Spinal cord (tissue), 9 donors: ENCODE measurements at regions not wholly inside any gene's neighbourhood (a gene's known extent, or its start where the extent isn't known, plus 50 kb on each side); places are given as distances from the start of the nearest gene placed in this dataset.

Source experiments
- DNase-seq, 6 donors: peaks; one replicate each; pipeline versions ENCODE4 v3.0.0 to v3.0.0-alpha.2; 2013 to 2015; ENCODE audit warnings: low spot score in 6 of 6, low read depth in 4 of 6
- H3K27ac ChIP-seq: one replicate; pipeline ENCODE4 v1.5.1; 2013; ENCODE audit warnings: low read depth, low read length, control low read depth
- H3K27me3 ChIP-seq: one replicate; pipeline ENCODE4 v1.6.1; 2013; ENCODE audit warnings: low read length; ENCODE audit not compliant: control insufficient read depth, insufficient read depth
- H3K36me3 ChIP-seq: one replicate; pipeline ENCODE4 v1.6.1; 2013; ENCODE audit warnings: low read length; ENCODE audit not compliant: control insufficient read depth, insufficient read depth
- H3K4me1 ChIP-seq: one replicate; pipeline ENCODE4 v1.6.1; 2013; ENCODE audit warnings: low read length; ENCODE audit not compliant: control insufficient read depth, insufficient read depth
- H3K4me3 ChIP-seq: one replicate; pipeline ENCODE4 v1.5.1; 2013; ENCODE audit warnings: low read depth, low read length, control low read depth
- H3K9me3 ChIP-seq: one replicate; pipeline ENCODE4 v1.6.1; 2013; ENCODE audit warnings: low read length; ENCODE audit not compliant: control insufficient read depth, insufficient read depth
- WGBS: methylation state at CpG from one replicate; pipeline ENCODE4 v1.1.5; 2013; ENCODE audit warnings: missing lambda C conversion rate; ENCODE audit not compliant: insufficient coverage; 5-methylcytosine and 5-hydroxymethylcytosine counted together
- donor health status: healthy.

DNA sequence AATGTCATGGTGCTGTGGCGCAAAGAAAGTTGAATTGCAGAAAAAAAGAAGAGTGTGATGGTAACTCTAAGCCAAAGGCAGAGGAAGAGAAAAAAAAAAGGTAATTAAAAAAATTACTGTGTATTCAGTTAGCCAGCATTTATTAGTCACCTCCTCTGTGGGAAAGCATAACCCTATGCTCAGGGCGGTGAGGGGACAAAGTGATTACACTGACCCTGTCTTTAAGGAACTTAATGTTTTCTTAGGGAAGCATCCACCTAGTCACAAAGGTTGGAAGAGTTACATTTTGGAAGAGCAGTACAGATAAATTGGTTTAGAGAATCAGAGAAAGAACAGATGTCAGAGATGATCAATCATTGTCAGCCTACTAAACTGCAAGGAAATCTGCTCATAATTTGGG, 410.3 kb downstream of the CDH11 start:
- DNase-seq = peak in 1 of 6 donors; percentile 16
- H3K4me3 ChIP-seq = no peak overlapping the region
- no peak overlapping the region for H3K27ac ChIP-seq
- WGBS = 100% methylated on average over 1 of the region's 2 CpGs
- no peaks in the 10 kb centered on the region for H3K36me3 ChIP-seq
- H3K27me3 ChIP-seq = no peaks in the 10 kb centered on the region
- no peaks in the 10 kb centered on the region for H3K9me3 ChIP-seq
- H3K4me1 ChIP-seq = no peaks in the 10 kb centered on the region

GRCh38 chr16:64711026-64711425, 410.8 kb downstream of the CDH11 start:
- no peak overlapping the region for H3K27ac ChIP-seq
- no peaks in the 10 kb centered on the region for H3K4me1 ChIP-seq
- H3K36me3 ChIP-seq = no peaks in the 10 kb centered on the region
- H3K4me3 ChIP-seq = no peak overlapping the region
- no peaks in the 10 kb centered on the region for H3K9me3 ChIP-seq
- no peaks in the 10 kb centered on the region for H3K27me3 ChIP-seq
- 86% methylated on average over 1 of the region's 4 CpGs for WGBS
- no peak for DNase-seq

GRCh38 chr16:64705443-64705842, 416.4 kb downstream of the CDH11 start:
- H3K27me3 ChIP-seq = no peaks in the 10 kb centered on the region
- WGBS = no CpG with 5 or more reads among the region's 2 CpGs
- H3K27ac ChIP-seq = no peak overlapping the region
- no peaks in the 10 kb centered on the region for H3K4me1 ChIP-seq
- H3K36me3 ChIP-seq = no peaks in the 10 kb centered on the region
- no peaks in the 10 kb centered on the region for H3K9me3 ChIP-seq
- no peak for DNase-seq
- H3K4me3 ChIP-seq = no peak overlapping the region

GRCh38 chr16:64704386-64704785, 417.5 kb downstream of the CDH11 start:
- no CpG with 5 or more reads among the region's 2 CpGs for whole genome bisulfite sequencing
- DNase-seq = no peak
- no peaks in the 10 kb centered on the region for H3K4me1 ChIP-seq
- no peak overlapping the region for H3K4me3 ChIP-seq
- no peaks in the 10 kb centered on the region for H3K9me3 ChIP-seq
- no peaks in the 10 kb centered on the region for H3K27me3 ChIP-seq
- H3K27ac ChIP-seq = no peak overlapping the region
- no peaks in the 10 kb centered on the region for H3K36me3 ChIP-seq

DNA sequence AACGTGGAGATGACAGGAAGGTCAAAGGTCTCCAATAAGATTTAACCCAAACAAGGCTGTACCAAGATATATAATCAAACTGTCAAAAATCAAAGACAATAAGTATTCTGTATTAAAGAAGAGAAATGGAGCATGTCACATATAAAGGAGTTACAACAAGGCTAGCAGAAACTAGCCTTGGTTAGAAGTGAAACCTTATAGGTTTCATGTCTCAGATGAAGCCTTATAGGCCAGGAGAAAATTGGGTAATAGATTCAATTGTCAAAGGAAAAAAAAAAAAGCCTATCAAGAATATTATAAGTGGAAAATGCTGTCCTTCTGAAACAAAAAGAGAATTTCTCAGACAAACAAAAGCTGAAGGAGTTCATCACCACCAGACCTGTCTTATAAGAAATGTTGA, 419.4 kb downstream of the CDH11 start:
- no peaks in the 10 kb centered on the region for H3K36me3 ChIP-seq
- H3K27ac ChIP-seq = no peak overlapping the region
- DNase-seq = no peak
- H3K4me1 ChIP-seq = no peaks in the 10 kb centered on the region
- no peak overlapping the region for H3K4me3 ChIP-seq
- no peaks in the 10 kb centered on the region for H3K9me3 ChIP-seq
- no peaks in the 10 kb centered on the region for H3K27me3 ChIP-seq
- no CpG with 5 or more reads among the region's 1 CpG for WGBS

DNA sequence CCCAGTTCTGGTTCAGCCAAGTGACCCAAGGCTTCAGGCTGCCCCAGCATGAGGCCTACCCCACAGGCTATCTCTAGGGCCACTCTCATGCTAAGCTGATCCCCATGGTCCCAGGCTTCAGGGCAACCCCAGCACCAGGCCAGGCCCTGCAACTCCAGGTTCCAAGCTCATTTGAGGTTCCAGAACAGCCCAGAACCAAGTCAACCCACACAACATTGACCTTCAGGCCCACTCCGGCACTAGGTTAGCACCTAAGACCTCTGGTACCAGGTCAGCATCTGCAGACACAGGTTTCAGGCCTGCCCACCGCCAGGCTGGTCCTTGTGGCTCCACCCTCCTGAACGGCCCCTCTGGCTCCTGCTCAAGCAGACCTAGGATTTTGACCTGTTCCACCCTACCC, 421.2 kb downstream of the CDH11 start:
- Histone ChIP-seq H3K36me3 (no peaks in the 10 kb centered on the region), H3K9me3 (no peaks in the 10 kb centered on the region), H3K4me3 (no peak overlapping the region), H3K27me3 (no peaks in the 10 kb centered on the region), H3K4me1 (no peaks in the 10 kb centered on the region), H3K27ac (no peak overlapping the region)
- WGBS = 98% methylated on average over 3 of the region's 3 CpGs
- no peak for DNase-seq

DNA sequence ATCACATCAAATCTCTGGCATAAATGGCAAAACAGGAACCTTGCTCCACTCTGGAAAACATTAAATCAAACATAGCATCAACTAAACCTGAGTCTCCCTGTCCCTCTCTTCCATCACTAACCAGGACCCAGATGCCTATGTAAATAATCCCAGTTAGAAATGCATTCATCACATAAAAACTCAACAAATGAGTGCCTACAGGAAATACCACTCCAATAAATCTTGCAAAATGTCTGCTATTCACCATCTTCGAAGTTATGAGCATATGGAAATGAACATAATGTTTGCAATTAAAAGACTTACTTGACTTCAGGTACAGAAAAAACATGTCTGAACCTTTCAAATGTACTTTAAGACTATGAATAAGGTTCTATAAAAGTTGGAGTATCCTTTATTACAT, 425.0 kb downstream of the CDH11 start:
- H3K4me3 ChIP-seq = no peak overlapping the region
- H3K9me3 ChIP-seq = no peaks in the 10 kb centered on the region
- no peaks in the 10 kb centered on the region for H3K4me1 ChIP-seq
- no CpG with 5 or more reads among the region's 1 CpG for WGBS
- no peak overlapping the region for H3K27ac ChIP-seq
- no peaks in the 10 kb centered on the region for H3K36me3 ChIP-seq
- H3K27me3 ChIP-seq = no peaks in the 10 kb centered on the region
- DNase-seq = peak in 1 of 6 donors; percentile 43

- Histone ChIP-seq H3K36me3 (no peaks in the 10 kb centered on the region), H3K4me1 (no peaks in the 10 kb centered on the region), H3K9me3 (no peaks in the 10 kb centered on the region), H3K4me3 (no peak overlapping the region), H3K27ac (no peak overlapping the region), H3K27me3 (no peaks in the 10 kb centered on the region)
- DNase-seq = no peak
- WGBS = 100% methylated on average over 1 of the region's 4 CpGs
Observed at GRCh38 chr16:64695684-64696083, 426.2 kb downstream of the CDH11 start.

DNA sequence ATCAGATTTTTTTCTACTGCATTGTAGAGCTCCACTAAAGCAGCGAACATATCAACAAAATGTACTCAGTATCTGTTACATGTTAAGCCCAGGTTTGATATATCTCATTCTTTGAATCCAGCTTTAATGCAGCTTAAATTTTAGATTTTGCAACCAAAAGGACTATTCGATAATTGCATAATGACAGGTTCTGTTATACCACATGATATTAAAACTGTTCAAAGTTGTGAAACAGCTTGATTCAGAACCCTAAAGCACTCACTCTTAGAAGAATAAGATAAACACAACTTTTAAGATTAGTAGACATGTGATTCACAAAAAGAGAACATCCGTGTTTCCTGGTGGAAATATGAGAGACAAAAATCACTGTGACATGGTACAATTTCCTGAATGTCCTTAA, 427.9 kb downstream of the CDH11 start:
- no peaks in the 10 kb centered on the region for H3K4me1 ChIP-seq
- no peaks in the 10 kb centered on the region for H3K9me3 ChIP-seq
- no peak for DNase-seq
- H3K27ac ChIP-seq = no peak overlapping the region
- H3K4me3 ChIP-seq = no peak overlapping the region
- no peaks in the 10 kb centered on the region for H3K27me3 ChIP-seq
- no peaks in the 10 kb centered on the region for H3K36me3 ChIP-seq
- WGBS = no CpG with 5 or more reads among the region's 3 CpGs

DNA sequence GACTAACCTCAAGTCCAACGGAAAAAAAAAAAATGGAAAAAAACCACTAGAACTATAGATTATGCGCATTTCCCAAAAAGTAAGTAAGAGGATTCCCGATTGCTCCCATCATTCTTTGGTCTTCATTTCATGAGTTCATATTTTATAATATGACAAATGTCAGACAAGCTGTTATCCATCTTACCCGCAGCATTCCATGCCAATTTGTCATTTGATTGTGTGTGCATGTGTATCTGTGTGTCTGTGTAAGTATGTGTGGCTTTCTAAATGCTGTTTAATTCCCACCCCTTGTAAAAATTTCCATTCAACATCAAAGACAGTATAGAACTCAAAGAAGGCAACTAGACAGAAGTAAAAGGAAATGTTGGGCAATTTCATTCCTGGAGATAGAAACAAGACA, 434.1 kb downstream of the CDH11 start:
- DNase-seq = no peak
- Histone ChIP-seq H3K27me3 (no peaks in the 10 kb centered on the region), H3K9me3 (no peaks in the 10 kb centered on the region), H3K4me3 (no peak overlapping the region), H3K27ac (no peak overlapping the region), H3K36me3 (no peaks in the 10 kb centered on the region), H3K4me1 (no peaks in the 10 kb centered on the region)
- no CpG with 5 or more reads among the region's 4 CpGs for WGBS
